ENCODE measurements at regions not wholly inside any gene's neighbourhood (a gene's known extent, or its start where the extent isn't known, plus 50 kb on each side); places are given as distances from the start of the nearest gene placed in this dataset.
A peak's percentile ranks its signal among the peaks of the same experiment; 100 is the strongest.

DNA sequence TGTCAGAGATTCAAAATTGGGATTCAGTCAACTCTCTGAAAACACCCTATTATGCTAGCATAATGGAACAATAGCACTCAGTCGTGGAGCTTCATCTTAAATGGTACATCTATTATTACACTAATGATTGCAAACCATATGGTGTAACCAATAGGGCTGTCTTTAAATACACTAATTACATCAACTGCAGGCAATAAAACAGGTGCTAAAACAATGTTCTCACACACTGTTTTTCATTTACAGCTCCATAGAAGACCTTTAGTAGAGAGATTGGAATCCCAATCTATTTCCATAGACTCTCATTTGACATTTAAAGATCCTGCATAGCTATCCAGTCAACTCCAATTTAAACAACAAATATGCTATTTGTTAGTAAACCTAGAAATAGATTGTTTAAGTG is 1917.4 kb downstream of the OLFM4 start:
- H3K4me1 Mint-ChIP-seq = peaks cover 25% of the 10 kb centered on the region
- H3K4me3 Mint-ChIP-seq = no peak overlapping the region
- H3K27me3 Mint-ChIP-seq (ENCODE audit: low read depth) = peaks cover 9% of the 10 kb centered on the region; the same call in 1 of the 2 replicates
- ChIA-PET POLR2A (no interaction called here), CTCF (no interaction called here)
- H3K36me3 Mint-ChIP-seq = peaks cover 27% of the 10 kb centered on the region
- H3K27ac Mint-ChIP-seq = peak overlapping the region; percentile 47; the same call in 1 of the 2 replicates
- TF ChIP-seq NFATC4 (CRISPR knock-in tag; IDR thresholded peaks at IDR 0.05) (no peak), TEAD1 (CRISPR knock-in tag; IDR thresholded peaks at IDR 0.05) (peak; percentile 64; the same call in 1 of the 2 replicates), SMAD4 (CRISPR knock-in tag; IDR thresholded peaks at IDR 0.05) (no peak), ZNF219 (CRISPR knock-in tag; IDR thresholded peaks at IDR 0.05; ENCODE audit: borderline replicate concordance) (no peak), EMX1 (CRISPR knock-in tag; IDR thresholded peaks at IDR 0.05) (no peak)
- TF ChIP-seq, protein P1, sequence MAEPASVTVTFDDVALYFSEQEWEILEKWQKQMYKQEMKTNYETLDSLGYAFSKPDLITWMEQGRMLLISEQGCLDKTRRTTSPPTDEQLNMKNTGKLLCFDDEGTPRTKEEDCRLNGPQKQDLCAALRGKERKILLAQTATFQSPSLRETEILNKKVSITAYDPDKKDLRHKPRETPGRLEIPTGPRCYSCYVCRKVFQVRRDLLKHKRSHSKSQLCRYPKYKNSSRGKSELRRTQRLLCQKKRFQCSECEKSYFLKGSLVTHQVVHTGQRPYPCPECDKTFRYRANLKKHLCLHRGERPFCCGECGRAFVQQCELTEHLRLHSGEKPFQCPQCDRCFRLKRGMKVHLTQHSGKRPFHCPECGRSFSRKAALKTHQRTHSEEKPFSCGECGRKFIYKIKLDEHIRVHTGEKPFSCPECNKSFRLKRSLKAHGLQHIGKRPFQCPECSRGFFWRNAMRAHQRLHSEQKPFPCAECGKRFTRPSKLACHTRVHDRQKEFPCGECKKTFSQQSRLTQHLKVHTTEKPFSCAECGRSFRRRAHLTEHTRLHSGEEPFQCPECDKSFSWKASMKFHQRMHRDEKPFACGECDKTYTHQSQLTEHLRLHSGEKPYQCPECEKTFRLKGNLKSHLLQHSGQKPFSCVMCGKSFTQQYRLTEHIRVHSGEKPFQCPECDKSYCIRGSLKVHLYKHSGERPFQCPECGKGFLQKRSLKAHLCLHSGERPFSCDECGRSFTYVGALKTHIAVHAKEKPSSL (CRISPR knock-in tag; conservative IDR thresholded peaks at IDR 0.05) = no peak
- TF ChIP-seq, protein P2, sequence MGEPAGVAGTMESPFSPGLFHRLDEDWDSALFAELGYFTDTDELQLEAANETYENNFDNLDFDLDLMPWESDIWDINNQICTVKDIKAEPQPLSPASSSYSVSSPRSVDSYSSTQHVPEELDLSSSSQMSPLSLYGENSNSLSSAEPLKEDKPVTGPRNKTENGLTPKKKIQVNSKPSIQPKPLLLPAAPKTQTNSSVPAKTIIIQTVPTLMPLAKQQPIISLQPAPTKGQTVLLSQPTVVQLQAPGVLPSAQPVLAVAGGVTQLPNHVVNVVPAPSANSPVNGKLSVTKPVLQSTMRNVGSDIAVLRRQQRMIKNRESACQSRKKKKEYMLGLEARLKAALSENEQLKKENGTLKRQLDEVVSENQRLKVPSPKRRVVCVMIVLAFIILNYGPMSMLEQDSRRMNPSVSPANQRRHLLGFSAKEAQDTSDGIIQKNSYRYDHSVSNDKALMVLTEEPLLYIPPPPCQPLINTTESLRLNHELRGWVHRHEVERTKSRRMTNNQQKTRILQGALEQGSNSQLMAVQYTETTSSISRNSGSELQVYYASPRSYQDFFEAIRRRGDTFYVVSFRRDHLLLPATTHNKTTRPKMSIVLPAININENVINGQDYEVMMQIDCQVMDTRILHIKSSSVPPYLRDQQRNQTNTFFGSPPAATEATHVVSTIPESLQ (CRISPR knock-in tag; IDR thresholded peaks at IDR 0.05) = no peak
- TF ChIP-seq, protein P3, sequence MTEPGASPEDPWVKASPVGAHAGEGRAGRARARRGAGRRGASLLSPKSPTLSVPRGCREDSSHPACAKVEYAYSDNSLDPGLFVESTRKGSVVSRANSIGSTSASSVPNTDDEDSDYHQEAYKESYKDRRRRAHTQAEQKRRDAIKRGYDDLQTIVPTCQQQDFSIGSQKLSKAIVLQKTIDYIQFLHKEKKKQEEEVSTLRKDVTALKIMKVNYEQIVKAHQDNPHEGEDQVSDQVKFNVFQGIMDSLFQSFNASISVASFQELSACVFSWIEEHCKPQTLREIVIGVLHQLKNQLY (CRISPR knock-in tag; IDR thresholded peaks at IDR 0.05) = no peak
- DNase-seq (ENCODE audit: low spot score) (no peak), ATAC-seq (peak; percentile 76)
- H3K9me3 Mint-ChIP-seq = peaks cover 26% of the 10 kb centered on the region

DNA sequence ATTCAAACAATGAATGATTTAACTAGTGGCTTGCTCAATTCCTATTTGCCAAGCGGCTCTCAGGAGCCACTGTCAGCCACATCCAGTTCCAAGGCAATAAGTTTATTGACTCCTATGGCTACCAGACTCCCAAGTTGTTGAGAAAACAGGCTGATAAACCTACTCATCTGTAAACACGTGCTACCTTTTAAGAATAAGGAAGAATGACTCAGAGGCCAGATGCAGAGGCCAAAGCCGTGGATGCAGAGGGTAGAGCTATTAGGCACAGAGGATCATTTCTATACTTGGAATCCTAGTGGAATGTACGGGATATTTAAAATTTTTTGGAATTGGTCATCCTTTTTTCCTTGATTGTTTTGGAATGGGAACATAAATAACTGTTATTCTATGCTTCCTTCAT is 1921.1 kb downstream of the OLFM4 start:
- ChIA-PET POLR2A (no interaction called here), CTCF (interaction anchor here (0.6 kb wide), 1 partner anchor 1068 kb away, joined by 5 read pairs; no protein-coding TSS in a partner anchor)
- H3K36me3 Mint-ChIP-seq = peaks cover 25% of the 10 kb centered on the region
- peaks cover 25% of the 10 kb centered on the region for H3K9me3 Mint-ChIP-seq
- H3K4me1 Mint-ChIP-seq = peaks cover 26% of the 10 kb centered on the region
- no peak for ATAC-seq
- no peak overlapping the region for H3K27ac Mint-ChIP-seq
- H3K27me3 Mint-ChIP-seq (ENCODE audit: low read depth) = peaks cover 9% of the 10 kb centered on the region; the same call in 1 of the 2 replicates
- H3K4me3 Mint-ChIP-seq = no peak overlapping the region
- TF ChIP-seq NR3C1 (CRISPR knock-in tag; conservative IDR thresholded peaks at IDR 0.05; ENCODE audit: low read depth) (no peak), GTF2I (CRISPR knock-in tag; conservative IDR thresholded peaks at IDR 0.05) (no peak), NR2C2 (CRISPR knock-in tag; IDR thresholded peaks at IDR 0.05) (no peak), TCF7 (CRISPR knock-in tag; IDR thresholded peaks at IDR 0.05; ENCODE audit: low read depth) (no peak)
- TF ChIP-seq, protein P4, sequence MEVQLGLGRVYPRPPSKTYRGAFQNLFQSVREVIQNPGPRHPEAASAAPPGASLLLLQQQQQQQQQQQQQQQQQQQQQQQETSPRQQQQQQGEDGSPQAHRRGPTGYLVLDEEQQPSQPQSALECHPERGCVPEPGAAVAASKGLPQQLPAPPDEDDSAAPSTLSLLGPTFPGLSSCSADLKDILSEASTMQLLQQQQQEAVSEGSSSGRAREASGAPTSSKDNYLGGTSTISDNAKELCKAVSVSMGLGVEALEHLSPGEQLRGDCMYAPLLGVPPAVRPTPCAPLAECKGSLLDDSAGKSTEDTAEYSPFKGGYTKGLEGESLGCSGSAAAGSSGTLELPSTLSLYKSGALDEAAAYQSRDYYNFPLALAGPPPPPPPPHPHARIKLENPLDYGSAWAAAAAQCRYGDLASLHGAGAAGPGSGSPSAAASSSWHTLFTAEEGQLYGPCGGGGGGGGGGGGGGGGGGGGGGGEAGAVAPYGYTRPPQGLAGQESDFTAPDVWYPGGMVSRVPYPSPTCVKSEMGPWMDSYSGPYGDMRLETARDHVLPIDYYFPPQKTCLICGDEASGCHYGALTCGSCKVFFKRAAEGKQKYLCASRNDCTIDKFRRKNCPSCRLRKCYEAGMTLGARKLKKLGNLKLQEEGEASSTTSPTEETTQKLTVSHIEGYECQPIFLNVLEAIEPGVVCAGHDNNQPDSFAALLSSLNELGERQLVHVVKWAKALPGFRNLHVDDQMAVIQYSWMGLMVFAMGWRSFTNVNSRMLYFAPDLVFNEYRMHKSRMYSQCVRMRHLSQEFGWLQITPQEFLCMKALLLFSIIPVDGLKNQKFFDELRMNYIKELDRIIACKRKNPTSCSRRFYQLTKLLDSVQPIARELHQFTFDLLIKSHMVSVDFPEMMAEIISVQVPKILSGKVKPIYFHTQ (CRISPR knock-in tag; IDR thresholded peaks at IDR 0.05) = no peak
- TF ChIP-seq, protein P5, sequence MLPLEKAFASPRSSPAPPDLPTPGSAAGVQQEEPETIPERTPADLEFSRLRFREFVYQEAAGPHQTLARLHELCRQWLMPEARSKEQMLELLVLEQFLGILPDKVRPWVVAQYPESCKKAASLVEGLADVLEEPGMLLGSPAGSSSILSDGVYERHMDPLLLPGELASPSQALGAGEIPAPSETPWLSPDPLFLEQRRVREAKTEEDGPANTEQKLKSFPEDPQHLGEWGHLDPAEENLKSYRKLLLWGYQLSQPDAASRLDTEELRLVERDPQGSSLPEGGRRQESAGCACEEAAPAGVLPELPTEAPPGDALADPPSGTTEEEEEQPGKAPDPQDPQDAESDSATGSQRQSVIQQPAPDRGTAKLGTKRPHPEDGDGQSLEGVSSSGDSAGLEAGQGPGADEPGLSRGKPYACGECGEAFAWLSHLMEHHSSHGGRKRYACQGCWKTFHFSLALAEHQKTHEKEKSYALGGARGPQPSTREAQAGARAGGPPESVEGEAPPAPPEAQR (CRISPR knock-in tag; IDR thresholded peaks at IDR 0.05) = no peak
- no peak for DNase-seq (ENCODE audit: low spot score)
